CD8-positive, alpha-beta memory T cell (primary cell): ENCODE measurements at regions not wholly inside any gene's neighbourhood (a gene's known extent, or its start where the extent isn't known, plus 50 kb on each side); places are given as distances from the start of the nearest gene placed in this dataset.

ENCODE experiments used
- CTCF ChIA-PET: fragments of 350-600 bp; sonication (Branson Sonifier 250); formaldehyde crosslinking; loops from one replicate; lab custom pipeline; 2021; ENCODE audit warnings: antibody characterized with exemption; lab: Charles Lee
- POLR2A ChIA-PET: fragments of 350-600 bp; sonication (Branson Sonifier 250); formaldehyde crosslinking; loops from one replicate; lab custom pipeline; 2021; ENCODE audit warnings: antibody characterized with exemption; lab: Charles Lee
- DNase-seq, 5 donors: peaks; one replicate each; pipeline versions ENCODE4 v3.0.0 to v3.0.0-alpha.2; 2020 to 2022; ENCODE audit warnings: mixed read lengths in 1 of 5
- H3K27ac ChIP-seq: one replicate; pipeline ENCODE4 v1.7.0; 2013; ENCODE audit warnings: low read depth, mild to moderate bottlenecking, low read length, moderate library complexity
- H3K27me3 ChIP-seq: 2 replicates; pipeline ENCODE4 v1.7.0; 2013; ENCODE audit warnings: low read length, mild to moderate bottlenecking; ENCODE audit not compliant: insufficient read depth, poor library complexity, severe bottlenecking
- H3K36me3 ChIP-seq: 2 replicates; pipeline ENCODE4 v1.7.0; 2013; ENCODE audit warnings: mild to moderate bottlenecking, low read length, moderate library complexity; ENCODE audit not compliant: insufficient read depth
- H3K4me1 ChIP-seq: 2 replicates; pipeline ENCODE4 v1.7.0; 2013; ENCODE audit warnings: mild to moderate bottlenecking, low read length, moderate library complexity; ENCODE audit not compliant: insufficient read depth
- H3K4me3 ChIP-seq: 2 replicates; pipeline ENCODE4 v1.7.0; 2013; ENCODE audit warnings: mild to moderate bottlenecking, low read length
- H3K9me3 ChIP-seq: 2 replicates; pipeline ENCODE4 v1.7.0; 2013; ENCODE audit warnings: mild to moderate bottlenecking, low read length
- H3K27ac Mint-ChIP-seq, 8 donors: one replicate each; pipeline ENCODE4 v1.8.0; 2020 to 2021; ENCODE audit warnings: mixed read lengths in 8 of 8, mild to moderate bottlenecking in 6 of 8, inconsistent platforms in 3 of 8, moderate library complexity in 3 of 8
- H3K27me3 Mint-ChIP-seq, 2 donors: one replicate each; pipeline ENCODE4 v1.8.0; 2020 to 2021; ENCODE audit warnings: mixed read lengths in 2 of 2, mild to moderate bottlenecking in 1 of 2, moderate library complexity in 1 of 2
- H3K36me3 Mint-ChIP-seq, 3 donors: one replicate each; pipeline ENCODE4 v1.8.0; 2020 to 2021; ENCODE audit warnings: mixed read lengths in 3 of 3, inconsistent platforms in 1 of 3, mild to moderate bottlenecking in 1 of 3
- H3K4me1 Mint-ChIP-seq, 3 donors: one replicate each; pipeline ENCODE4 v1.8.0; 2020 to 2021; ENCODE audit warnings: mixed read lengths in 3 of 3, inconsistent platforms in 1 of 3, mild to moderate bottlenecking in 1 of 3
- H3K4me3 Mint-ChIP-seq, 7 donors: one replicate each; pipeline ENCODE4 v1.8.0; 2020 to 2021; ENCODE audit warnings: mixed read lengths in 7 of 7, mild to moderate bottlenecking in 6 of 7, moderate library complexity in 4 of 7, inconsistent platforms in 2 of 7
- H3K9me3 Mint-ChIP-seq, 5 donors: one replicate each; pipeline ENCODE4 v1.8.0; 2020 to 2022; ENCODE audit warnings: mixed read lengths in 5 of 5, mild to moderate bottlenecking in 3 of 5, moderate library complexity in 2 of 5, inconsistent platforms in 1 of 5

GRCh38 chr11:115117956-115118493 lies 386.2 kb downstream of the CADM1 start:
- H3K27me3 ChIP-seq = no peaks in the 10 kb centered on the region
- no peaks in the 10 kb centered on the region for H3K4me1 ChIP-seq
- no peak overlapping the region for H3K27ac ChIP-seq
- DNase-seq = no peak
- ChIA-PET POLR2A (no interaction called here), CTCF (no interaction called here)
- H3K9me3 ChIP-seq = no peaks in the 10 kb centered on the region
- H3K4me3 ChIP-seq = no peak overlapping the region
- Mint-ChIP-seq H3K9me3 (no peaks in the 10 kb centered on the region), H3K4me1 (no peaks in the 10 kb centered on the region), H3K4me3 (no peak overlapping the region), H3K27ac (no peak overlapping the region), H3K27me3 (no peaks in the 10 kb centered on the region), H3K36me3 (no peaks in the 10 kb centered on the region)
- H3K36me3 ChIP-seq = no peaks in the 10 kb centered on the region

- no peaks in the 10 kb centered on the region for H3K36me3 Mint-ChIP-seq
- DNase-seq = no peak
- POLR2A ChIA-PET = no interaction called here
- no peaks in the 10 kb centered on the region for H3K27me3 Mint-ChIP-seq
- no peak overlapping the region for H3K27ac Mint-ChIP-seq
- CTCF ChIA-PET = no interaction called here
- no peaks in the 10 kb centered on the region for H3K4me1 Mint-ChIP-seq
- no peaks in the 10 kb centered on the region for H3K9me3 ChIP-seq
- no peak overlapping the region for H3K4me3 Mint-ChIP-seq
- H3K27ac ChIP-seq = no peak overlapping the region
- H3K27me3 ChIP-seq = no peaks in the 10 kb centered on the region
- no peaks in the 10 kb centered on the region for H3K4me1 ChIP-seq
- H3K9me3 Mint-ChIP-seq = no peaks in the 10 kb centered on the region
- no peaks in the 10 kb centered on the region for H3K36me3 ChIP-seq
- H3K4me3 ChIP-seq = no peak overlapping the region
These were observed 385.1 kb downstream of the CADM1 start for GRCh38 chr11:115119146-115119545.
